ENCODE measurements at regions not wholly inside any gene's neighbourhood (a gene's known extent, or its start where the extent isn't known, plus 50 kb on each side); places are given as distances from the start of the nearest gene placed in this dataset.

- TF ChIP-seq CTCF (conservative IDR thresholded peaks at IDR 0.05) (no peak), ZFX (IDR thresholded peaks at IDR 0.05) (no peak)
Measured at GRCh38 chr5:133715216-133715615, 102.9 kb upstream of the FSTL4 start.
